H9 (cell line): ENCODE measurements at regions not wholly inside any gene's neighbourhood (a gene's known extent, or its start where the extent isn't known, plus 50 kb on each side); places are given as distances from the start of the nearest gene placed in this dataset.

Source experiments
- DNase-seq: peaks from one replicate; pipeline ENCODE4 v3.0.0-alpha.2; 2017
- H2AFZ ChIP-seq: one replicate; pipeline ENCODE4 v1.6.1; 2013; ENCODE audit warnings: mild to moderate bottlenecking, low read length, control low read depth, moderate library complexity
- H2AK5ac ChIP-seq: 2 replicates; pipeline ENCODE4 v1.6.1; 2013; ENCODE audit warnings: low read length, control low read depth, mixed read lengths; ENCODE audit not compliant: insufficient read length
- H2BK120ac ChIP-seq: one replicate; pipeline ENCODE4 v1.6.1; 2013; ENCODE audit warnings: low read depth, mild to moderate bottlenecking, low read length, control low read depth, inconsistent platforms; ENCODE audit not compliant: poor library complexity, severe bottlenecking
- H2BK12ac ChIP-seq: 2 replicates; pipeline ENCODE4 v1.6.1; 2013; ENCODE audit warnings: low read length, control low read depth, mixed read lengths, low read depth; ENCODE audit not compliant: insufficient read length
- H2BK15ac ChIP-seq: 2 replicates; pipeline ENCODE4 v1.6.1; 2013; ENCODE audit warnings: low read depth, low read length, control low read depth
- H2BK20ac ChIP-seq: one replicate; pipeline ENCODE4 v1.6.1; 2013; ENCODE audit warnings: low read depth, mild to moderate bottlenecking, low read length, control low read depth, inconsistent platforms; ENCODE audit not compliant: poor library complexity, severe bottlenecking
- H2BK5ac ChIP-seq: 2 replicates; pipeline ENCODE4 v1.6.1; 2013; ENCODE audit warnings: low read length, control low read depth, mixed read lengths; ENCODE audit not compliant: insufficient read length
- H3K14ac ChIP-seq: 2 replicates; pipeline ENCODE4 v1.6.1; 2013; ENCODE audit warnings: low read length, control low read depth; ENCODE audit not compliant: insufficient read depth
- H3K18ac ChIP-seq: 2 replicates; pipeline ENCODE4 v1.6.1; 2013; ENCODE audit warnings: low read depth, mild to moderate bottlenecking, mixed read lengths, low read length, control low read depth; ENCODE audit not compliant: insufficient read length
- H3K23ac ChIP-seq: 2 replicates; pipeline ENCODE4 v1.6.1; 2013; ENCODE audit warnings: low read length, control low read depth, mixed read lengths, low read depth; ENCODE audit not compliant: insufficient read length
- H3K23me2 ChIP-seq: 2 replicates; pipeline ENCODE4 v1.6.1; 2013; ENCODE audit warnings: low read depth, mild to moderate bottlenecking, mixed read lengths, low read length, control low read depth; ENCODE audit not compliant: insufficient read length, poor library complexity, severe bottlenecking
- H3K27ac ChIP-seq: 2 replicates; pipeline ENCODE4 v1.5.1; 2013; ENCODE audit warnings: low read length, control low read depth, mixed read lengths, low read depth; ENCODE audit not compliant: insufficient read length
- H3K27me3 ChIP-seq: 2 replicates; pipeline ENCODE4 v1.6.1; 2013; ENCODE audit warnings: low read length, control low read depth, inconsistent platforms; ENCODE audit not compliant: insufficient read depth
- H3K4ac ChIP-seq: 2 replicates; pipeline ENCODE4 v1.6.1; 2013; ENCODE audit warnings: low read depth, mild to moderate bottlenecking, control low read depth, inconsistent platforms, low read length, moderate library complexity
- H3K4me1 ChIP-seq: 2 replicates; pipeline ENCODE4 v1.6.1; 2013; ENCODE audit warnings: low read length, control low read depth, inconsistent platforms; ENCODE audit not compliant: insufficient read depth
- H3K4me2 ChIP-seq: 2 replicates; pipeline ENCODE4 v1.6.1; 2013; ENCODE audit warnings: low read length, control low read depth, mixed read lengths; ENCODE audit not compliant: insufficient read length, insufficient read depth
- H3K56ac ChIP-seq: 2 replicates; pipeline ENCODE4 v1.6.1; 2013; ENCODE audit warnings: low read depth, mild to moderate bottlenecking, mixed read lengths, low read length, control low read depth; ENCODE audit not compliant: insufficient read length
- H3K79me1 ChIP-seq: 2 replicates; pipeline ENCODE4 v1.6.1; 2013; ENCODE audit warnings: low read depth, mild to moderate bottlenecking, moderate library complexity, low read length, control low read depth, inconsistent platforms; ENCODE audit not compliant: insufficient read depth, poor library complexity, severe bottlenecking
- H3K79me2 ChIP-seq: 2 replicates; pipeline ENCODE4 v1.6.1; 2013; ENCODE audit warnings: low read length, control low read depth, inconsistent platforms; ENCODE audit not compliant: insufficient read depth
- H3K9ac ChIP-seq: 2 replicates; pipeline ENCODE4 v1.6.1; 2013; ENCODE audit warnings: low read length, control low read depth, mixed read lengths; ENCODE audit not compliant: insufficient read length; ENCODE audit errors: extremely low read depth
- H3K9me3 ChIP-seq: one replicate; pipeline ENCODE4 v1.6.1; 2013; ENCODE audit warnings: low read depth, low read length, inconsistent platforms; ENCODE audit not compliant: control insufficient read depth
- H3T11ph ChIP-seq: one replicate; pipeline ENCODE4 v1.6.1; 2013; ENCODE audit warnings: mild to moderate bottlenecking, low read length, control low read depth, inconsistent platforms
- H4K20me1 ChIP-seq: one replicate; pipeline ENCODE4 v1.6.1; 2013; ENCODE audit not compliant: control insufficient read depth, insufficient read length, insufficient read depth
- H4K5ac ChIP-seq: 2 replicates; pipeline ENCODE4 v1.6.1; 2013; ENCODE audit warnings: low read depth, mild to moderate bottlenecking, mixed read lengths, low read length, control low read depth; ENCODE audit not compliant: insufficient read length
- H4K8ac ChIP-seq: replicated peaks from 2 replicates; pipeline ENCODE4 v1.6.1; 2013; ENCODE audit warnings: low read length, control low read depth, mixed read lengths, low read depth; ENCODE audit not compliant: insufficient read length
- H4K91ac ChIP-seq: 2 replicates; pipeline ENCODE4 v1.6.1; 2013; ENCODE audit warnings: low read depth, mild to moderate bottlenecking, moderate library complexity, mixed read lengths, low read length, control low read depth; ENCODE audit not compliant: insufficient read length
- H3K27ac Mint-ChIP-seq, 3 experiments: 2 replicates in 2 of 3; 3 replicates in 1 of 3; pipeline ENCODE4 v1.8.0; 2020 to 2021; ENCODE audit warnings: mixed read lengths in 3 of 3, mild to moderate bottlenecking in 1 of 3, moderate library complexity in 1 of 3
- H3K27me3 Mint-ChIP-seq: 2 replicates; pipeline ENCODE4 v1.8.0; 2021; ENCODE audit warnings: low read depth, mild to moderate bottlenecking, moderate library complexity, mixed read lengths
- H3K36me3 Mint-ChIP-seq, 3 experiments: 2 replicates in 2 of 3; 3 replicates in 1 of 3; pipeline ENCODE4 v1.8.0; 2020 to 2021; ENCODE audit warnings: low read depth in 3 of 3, mixed read lengths in 3 of 3; ENCODE audit not compliant: insufficient read depth in 1 of 3
- H3K4me1 Mint-ChIP-seq, 2 experiments: 2 replicates each; pipeline ENCODE4 v1.8.0; 2020; ENCODE audit warnings: mixed read lengths in 2 of 2
- H3K4me3 Mint-ChIP-seq, 2 experiments: 2 replicates in 1 of 2; 3 replicates in 1 of 2; pipeline ENCODE4 v1.8.0; 2020 to 2021; ENCODE audit warnings: mild to moderate bottlenecking in 2 of 2, mixed read lengths in 2 of 2, moderate library complexity in 1 of 2
- H3K9me3 Mint-ChIP-seq, 2 experiments: 2 replicates in 1 of 2; 3 replicates in 1 of 2; pipeline ENCODE4 v1.8.0; 2020; ENCODE audit warnings: mild to moderate bottlenecking in 2 of 2, mixed read lengths in 2 of 2, moderate library complexity in 1 of 2
- WGBS: extraction: QIAGEN DNeasy Blood & Tissue Kit; methylation state at CpG from one replicate; pipeline ENCODE4 v1.1.7; 2013; ENCODE audit warnings: missing lambda C conversion rate, low lambda C conversion rate, mixed read lengths; ENCODE audit not compliant: insufficient read length; ENCODE audit errors: extremely low coverage; 5-methylcytosine and 5-hydroxymethylcytosine counted together
- TF ChIP-seq, protein P1 (sequence below): fragments of 200-600 bp; sonication (generic); conservative IDR thresholded peaks from 3 replicates; pipeline ENCODE4 v1.8.0; 2021; ENCODE audit warnings: antibody characterized with exemption, mild to moderate bottlenecking

DNA sequence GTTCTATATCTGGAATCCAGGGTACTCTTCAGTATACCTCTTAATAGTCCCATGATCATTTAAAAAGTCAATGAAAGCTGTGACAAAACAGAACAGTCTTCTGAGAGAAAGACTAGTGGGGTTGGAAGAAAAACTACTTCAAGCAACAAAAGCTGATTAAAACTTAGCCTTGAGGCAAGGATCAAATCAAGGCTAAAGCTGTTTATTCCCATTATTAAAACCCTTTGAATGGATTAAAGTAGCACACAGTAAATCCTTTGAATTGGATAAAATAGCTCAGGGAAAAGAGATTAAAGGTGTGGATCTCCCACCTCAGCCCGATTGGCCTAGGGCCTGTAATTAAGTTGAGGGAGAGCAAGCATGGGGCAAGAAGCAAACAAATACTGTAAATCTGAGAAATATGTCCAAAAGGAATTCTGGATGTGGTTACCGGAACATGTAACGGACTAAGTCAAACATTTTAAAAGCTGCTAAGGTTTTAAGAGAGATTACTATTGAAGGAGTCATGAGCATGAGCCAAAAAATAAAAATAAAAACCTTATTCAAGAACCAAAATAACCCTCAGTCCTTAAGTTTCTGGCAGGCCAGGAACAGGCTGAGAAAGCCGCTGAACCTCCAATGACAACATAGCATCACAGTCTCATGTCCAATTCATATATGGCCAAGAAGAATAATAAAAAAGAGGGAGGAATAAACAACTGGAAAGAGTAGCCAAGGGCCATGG lies 257.3 kb upstream of the NEIL3 start:
- Mint-ChIP-seq H3K36me3 (no peaks in the 10 kb centered on the region), H3K4me3 (no peak overlapping the region), H3K27me3 (no peaks in the 10 kb centered on the region), H3K4me1 (no peaks in the 10 kb centered on the region), H3K27ac (no peak overlapping the region; a peak in 1 of 7 replicates), H3K9me3 (no peaks in the 10 kb centered on the region)
- Histone ChIP-seq H3K9ac (no peak overlapping the region), H2AK5ac (no peak overlapping the region), H3T11ph (no peak overlapping the region), H4K20me1 (no peaks in the 10 kb centered on the region), H3K27ac (no peak overlapping the region), H3K9me3 (no peaks in the 10 kb centered on the region), H2BK20ac (no peak overlapping the region), H3K4me2 (no peak overlapping the region), H3K14ac (no peak overlapping the region), H4K8ac (no peak overlapping the region), H3K23ac (no peak overlapping the region), H4K91ac (no peak overlapping the region), H3K23me2 (no peaks in the 10 kb centered on the region), H3K18ac (no peak overlapping the region), H2BK5ac (no peak overlapping the region), H4K5ac (no peak overlapping the region), H2AFZ (no peak overlapping the region), H3K79me2 (no peaks in the 10 kb centered on the region), H3K27me3 (no peaks in the 10 kb centered on the region), H3K4ac (no peak overlapping the region), H3K4me1 (no peaks in the 10 kb centered on the region), H3K79me1 (no peaks in the 10 kb centered on the region), H2BK15ac (no peak overlapping the region), H2BK120ac (no peak overlapping the region), H3K56ac (no peak overlapping the region), H2BK12ac (no peak overlapping the region)
- no CpG with 5 or more reads among the region's 4 CpGs for WGBS
- TF ChIP-seq, protein P1, sequence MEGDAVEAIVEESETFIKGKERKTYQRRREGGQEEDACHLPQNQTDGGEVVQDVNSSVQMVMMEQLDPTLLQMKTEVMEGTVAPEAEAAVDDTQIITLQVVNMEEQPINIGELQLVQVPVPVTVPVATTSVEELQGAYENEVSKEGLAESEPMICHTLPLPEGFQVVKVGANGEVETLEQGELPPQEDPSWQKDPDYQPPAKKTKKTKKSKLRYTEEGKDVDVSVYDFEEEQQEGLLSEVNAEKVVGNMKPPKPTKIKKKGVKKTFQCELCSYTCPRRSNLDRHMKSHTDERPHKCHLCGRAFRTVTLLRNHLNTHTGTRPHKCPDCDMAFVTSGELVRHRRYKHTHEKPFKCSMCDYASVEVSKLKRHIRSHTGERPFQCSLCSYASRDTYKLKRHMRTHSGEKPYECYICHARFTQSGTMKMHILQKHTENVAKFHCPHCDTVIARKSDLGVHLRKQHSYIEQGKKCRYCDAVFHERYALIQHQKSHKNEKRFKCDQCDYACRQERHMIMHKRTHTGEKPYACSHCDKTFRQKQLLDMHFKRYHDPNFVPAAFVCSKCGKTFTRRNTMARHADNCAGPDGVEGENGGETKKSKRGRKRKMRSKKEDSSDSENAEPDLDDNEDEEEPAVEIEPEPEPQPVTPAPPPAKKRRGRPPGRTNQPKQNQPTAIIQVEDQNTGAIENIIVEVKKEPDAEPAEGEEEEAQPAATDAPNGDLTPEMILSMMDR = no peak
- DNase-seq = no peak
